Ishikawa (cell line): ENCODE measurements at regions not wholly inside any gene's neighbourhood (a gene's known extent, or its start where the extent isn't known, plus 50 kb on each side); places are given as distances from the start of the nearest gene placed in this dataset.

ENCODE experiments used
- CEBPB ChIP-seq: IDR thresholded peaks from 2 replicates; pipeline ENCODE4 v1.6.1; 2012
- CREB1 ChIP-seq: IDR thresholded peaks from 2 replicates; pipeline ENCODE4 v1.6.1; 2012; ENCODE audit warnings: low read depth
- EGR1 ChIP-seq: IDR thresholded peaks from 2 replicates; pipeline ENCODE4 v1.6.1; 2012
- EP300 ChIP-seq: IDR thresholded peaks from 2 replicates; pipeline ENCODE4 v1.6.1; 2012; ENCODE audit warnings: borderline replicate concordance
- FOXM1 ChIP-seq: IDR thresholded peaks from 2 replicates; pipeline ENCODE4 v1.6.1; 2012; ENCODE audit warnings: low read depth, borderline replicate concordance
- NFIC ChIP-seq: IDR thresholded peaks from 2 replicates; pipeline ENCODE4 v1.6.1; 2012
- RAD21 ChIP-seq: IDR thresholded peaks from 2 replicates; pipeline ENCODE4 v1.6.1; 2012; ENCODE audit warnings: low read depth
- TAF1 ChIP-seq: IDR thresholded peaks from 2 replicates; pipeline ENCODE4 v1.6.1; 2012; ENCODE audit warnings: low read depth, mild to moderate bottlenecking
- TCF12 ChIP-seq: IDR thresholded peaks from 2 replicates; pipeline ENCODE4 v1.6.1; 2012; ENCODE audit warnings: low read depth
- TEAD4 ChIP-seq: IDR thresholded peaks from 2 replicates; pipeline ENCODE4 v1.6.1; 2012
- YY1 ChIP-seq: IDR thresholded peaks from 2 replicates; pipeline ENCODE4 v1.6.1; 2012; ENCODE audit warnings: low read depth
- ZBTB7A ChIP-seq: IDR thresholded peaks from 2 replicates; pipeline ENCODE4 v1.6.1; 2012; ENCODE audit warnings: low read depth
- TF ChIP-seq, protein P1 (sequence below): IDR thresholded peaks from 2 replicates; pipeline ENCODE4 v1.6.1; 2012
- TF ChIP-seq, protein P2 (sequence below): IDR thresholded peaks from 2 replicates; pipeline ENCODE4 v1.6.1; 2012
- TF ChIP-seq, protein P3 (sequence below): IDR thresholded peaks from 2 replicates; pipeline ENCODE4 v1.6.1; 2012; ENCODE audit warnings: low read depth, mild to moderate bottlenecking

DNA sequence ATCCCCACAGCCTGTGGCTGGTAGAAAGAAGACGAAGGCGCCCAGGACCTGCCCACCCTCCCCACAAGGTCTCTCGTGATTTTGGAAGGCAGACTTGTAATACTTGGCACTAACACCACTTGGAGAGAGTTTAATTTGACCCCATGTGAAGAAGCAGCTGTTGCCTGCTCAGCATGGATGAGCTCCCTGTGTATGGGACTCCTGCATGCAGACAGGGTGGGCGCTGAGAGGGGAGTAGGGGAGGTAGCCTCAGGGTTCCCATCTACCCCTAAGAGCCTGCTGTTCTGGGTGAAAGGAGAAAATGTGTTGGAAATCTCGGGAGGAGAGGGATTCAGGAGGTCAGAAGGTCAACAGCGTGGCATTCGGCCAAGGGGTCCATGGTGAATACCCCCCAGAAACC lies 625.9 kb downstream of the TBC1D22A start:
- TF ChIP-seq, protein P1, sequence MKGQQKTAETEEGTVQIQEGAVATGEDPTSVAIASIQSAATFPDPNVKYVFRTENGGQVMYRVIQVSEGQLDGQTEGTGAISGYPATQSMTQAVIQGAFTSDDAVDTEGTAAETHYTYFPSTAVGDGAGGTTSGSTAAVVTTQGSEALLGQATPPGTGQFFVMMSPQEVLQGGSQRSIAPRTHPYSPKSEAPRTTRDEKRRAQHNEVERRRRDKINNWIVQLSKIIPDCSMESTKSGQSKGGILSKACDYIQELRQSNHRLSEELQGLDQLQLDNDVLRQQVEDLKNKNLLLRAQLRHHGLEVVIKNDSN = no peak
- TF ChIP-seq ZBTB7A (no peak), CREB1 (no peak), CEBPB (no peak), EP300 (no peak), TAF1 (no peak), TCF12 (no peak), RAD21 (no peak), YY1 (no peak)

DNA sequence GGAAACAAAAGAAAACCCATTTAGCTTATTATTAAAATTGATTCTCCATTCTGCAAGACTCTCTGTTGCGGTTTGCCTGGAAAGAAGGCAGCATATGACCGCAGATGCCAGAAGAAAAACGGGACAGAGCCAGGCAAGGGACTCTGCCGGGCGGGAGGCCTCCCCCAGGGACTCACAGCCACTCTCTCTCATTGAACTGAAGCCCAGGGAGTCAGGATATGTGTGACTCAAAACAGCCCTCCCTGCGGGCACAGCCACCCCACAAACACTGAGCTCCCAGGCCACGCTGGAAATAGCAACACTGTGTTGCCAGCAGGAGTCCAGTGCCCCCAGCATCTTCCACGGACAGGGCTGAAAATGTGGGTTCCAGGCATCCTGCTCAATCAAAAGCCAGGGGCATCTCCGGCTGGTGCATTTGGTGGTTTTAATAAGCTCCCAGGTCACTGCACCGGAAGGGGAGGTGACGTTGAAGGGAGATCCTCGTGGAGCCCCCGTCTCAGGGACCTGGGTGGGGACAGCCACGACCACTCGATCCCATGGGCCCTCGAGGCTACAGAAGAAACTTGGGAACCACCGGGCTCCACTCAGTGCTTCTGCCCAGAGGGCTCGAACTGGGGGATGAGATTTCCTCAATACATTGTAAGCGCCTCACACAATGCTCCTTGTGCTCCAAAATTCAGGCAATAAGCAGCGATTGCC lies 624.5 kb downstream of the TBC1D22A start:
- no peak for TF ChIP-seq TAF1
- no peak for TF ChIP-seq NFIC
- TF ChIP-seq, protein P2, sequence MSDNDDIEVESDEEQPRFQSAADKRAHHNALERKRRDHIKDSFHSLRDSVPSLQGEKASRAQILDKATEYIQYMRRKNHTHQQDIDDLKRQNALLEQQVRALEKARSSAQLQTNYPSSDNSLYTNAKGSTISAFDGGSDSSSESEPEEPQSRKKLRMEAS = no peak
- TF ChIP-seq FOXM1 = no peak
- no peak for TF ChIP-seq RAD21
- TF ChIP-seq CREB1 = no peak
- TF ChIP-seq ZBTB7A = no peak

DNA sequence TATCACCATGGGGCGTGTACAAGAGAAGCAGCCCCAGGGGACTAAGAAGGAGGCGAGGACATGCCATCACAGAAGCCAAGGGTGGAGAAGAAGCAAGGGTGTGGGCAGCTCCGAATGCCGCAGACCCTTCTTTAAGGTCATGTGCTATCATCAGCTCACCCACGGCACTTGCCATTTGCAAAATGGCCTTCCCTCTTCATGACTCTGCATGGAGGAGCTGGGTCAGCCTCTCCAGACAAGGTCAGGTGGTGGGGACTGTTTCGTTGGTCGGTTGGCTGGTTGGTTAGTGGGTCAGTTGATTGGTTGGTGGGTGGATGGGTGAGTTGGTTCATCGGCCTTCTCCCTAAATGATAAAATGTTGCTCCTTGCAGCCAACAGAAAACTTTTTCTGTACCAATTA lies 622.5 kb downstream of the TBC1D22A start:
- TF ChIP-seq EP300 (no peak), TAF1 (no peak), TCF12 (no peak), YY1 (no peak), RAD21 (no peak), CEBPB (no peak), CREB1 (no peak), NFIC (no peak), TEAD4 (no peak), FOXM1 (no peak), ZBTB7A (no peak), EGR1 (no peak)
- TF ChIP-seq, protein P3, sequence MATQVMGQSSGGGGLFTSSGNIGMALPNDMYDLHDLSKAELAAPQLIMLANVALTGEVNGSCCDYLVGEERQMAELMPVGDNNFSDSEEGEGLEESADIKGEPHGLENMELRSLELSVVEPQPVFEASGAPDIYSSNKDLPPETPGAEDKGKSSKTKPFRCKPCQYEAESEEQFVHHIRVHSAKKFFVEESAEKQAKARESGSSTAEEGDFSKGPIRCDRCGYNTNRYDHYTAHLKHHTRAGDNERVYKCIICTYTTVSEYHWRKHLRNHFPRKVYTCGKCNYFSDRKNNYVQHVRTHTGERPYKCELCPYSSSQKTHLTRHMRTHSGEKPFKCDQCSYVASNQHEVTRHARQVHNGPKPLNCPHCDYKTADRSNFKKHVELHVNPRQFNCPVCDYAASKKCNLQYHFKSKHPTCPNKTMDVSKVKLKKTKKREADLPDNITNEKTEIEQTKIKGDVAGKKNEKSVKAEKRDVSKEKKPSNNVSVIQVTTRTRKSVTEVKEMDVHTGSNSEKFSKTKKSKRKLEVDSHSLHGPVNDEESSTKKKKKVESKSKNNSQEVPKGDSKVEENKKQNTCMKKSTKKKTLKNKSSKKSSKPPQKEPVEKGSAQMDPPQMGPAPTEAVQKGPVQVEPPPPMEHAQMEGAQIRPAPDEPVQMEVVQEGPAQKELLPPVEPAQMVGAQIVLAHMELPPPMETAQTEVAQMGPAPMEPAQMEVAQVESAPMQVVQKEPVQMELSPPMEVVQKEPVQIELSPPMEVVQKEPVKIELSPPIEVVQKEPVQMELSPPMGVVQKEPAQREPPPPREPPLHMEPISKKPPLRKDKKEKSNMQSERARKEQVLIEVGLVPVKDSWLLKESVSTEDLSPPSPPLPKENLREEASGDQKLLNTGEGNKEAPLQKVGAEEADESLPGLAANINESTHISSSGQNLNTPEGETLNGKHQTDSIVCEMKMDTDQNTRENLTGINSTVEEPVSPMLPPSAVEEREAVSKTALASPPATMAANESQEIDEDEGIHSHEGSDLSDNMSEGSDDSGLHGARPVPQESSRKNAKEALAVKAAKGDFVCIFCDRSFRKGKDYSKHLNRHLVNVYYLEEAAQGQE = no peak
- TF ChIP-seq, protein P2 = no peak
- TF ChIP-seq, protein P1 = no peak

DNA sequence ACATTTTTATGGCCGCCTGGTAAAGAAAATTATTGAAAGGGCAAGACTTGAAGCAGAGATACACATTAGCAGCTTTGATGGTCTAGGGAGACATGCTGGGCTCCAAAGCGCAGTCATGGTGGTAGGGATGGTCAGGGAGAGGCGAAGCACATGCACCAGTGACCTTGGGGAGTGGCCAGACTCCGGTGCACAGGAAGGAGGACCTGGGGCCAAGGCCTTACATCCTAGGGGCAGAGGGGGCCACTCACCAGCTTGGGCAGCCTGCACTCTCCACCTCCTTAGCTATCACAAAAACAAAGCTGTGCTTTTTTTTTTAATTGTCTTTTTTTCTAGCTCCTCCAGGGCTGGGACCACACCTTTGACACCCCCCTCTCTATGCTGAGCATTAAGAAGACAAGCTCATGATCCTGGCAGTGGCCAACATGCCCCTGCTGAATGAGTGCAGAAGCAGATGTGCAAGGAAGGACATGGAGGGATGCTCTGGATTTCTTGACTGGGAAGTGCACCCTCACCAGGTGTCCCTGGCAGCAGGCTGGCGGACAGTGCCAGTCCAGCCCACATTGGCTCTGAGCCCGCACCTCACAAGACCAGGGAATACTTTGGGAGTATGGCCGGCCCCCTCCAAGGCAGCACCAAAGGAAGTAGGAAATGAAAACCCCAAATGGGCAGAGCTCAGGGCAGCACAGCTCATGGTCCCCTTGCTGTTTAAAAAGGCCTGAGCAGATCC lies 619.9 kb downstream of the TBC1D22A start:
- TF ChIP-seq CREB1 (no peak), EGR1 (no peak), TAF1 (no peak), EP300 (no peak), RAD21 (no peak), YY1 (no peak), NFIC (no peak), FOXM1 (no peak), TEAD4 (no peak), ZBTB7A (no peak), TCF12 (no peak), CEBPB (no peak)
- TF ChIP-seq, protein P1 = no peak
- TF ChIP-seq, protein P3 = no peak
- TF ChIP-seq, protein P2 = no peak
